Pancreas (tissue), 10 donors: ENCODE measurements at regions not wholly inside any gene's neighbourhood (a gene's known extent, or its start where the extent isn't known, plus 50 kb on each side); places are given as distances from the start of the nearest gene placed in this dataset.
"Not testable (repeated sequence)": the region's sequence is repeated elsewhere in the genome, so short reads cannot be mapped to it uniquely, and the experiment has no call there.

Source experiments
- ATAC-seq, 4 donors: fragments of 200-7000 bp; cut with Tn5 transposase; one replicate each; pipeline versions ENCODE4 v1.8.0 to v1.9.1; 2020; ENCODE audit warnings: mild to moderate bottlenecking in 4 of 4, moderate library complexity in 4 of 4
- DNase-seq, 6 donors: peaks; one replicate each; pipeline ENCODE4 v3.0.0-alpha.2; 2020
- FAIRE-seq: peaks from 2 replicates; lab custom pipeline; 2012; peaks lifted over from hg19 to GRCh38; lab: Jason Lieb, UNC
- H3K27ac ChIP-seq, 4 donors: fragments of 200-600 bp; sonication (generic); 1 replicate in 3 of 4; 2 replicates in 1 of 4; pipeline versions ENCODE4 v1.5.0 to v1.8.0; 2020
- H3K27me3 ChIP-seq, 4 donors: fragments of 200-600 bp; one replicate each; pipeline ENCODE4 v1.8.0; 2021
- H3K36me3 ChIP-seq, 3 donors: fragments of 200-600 bp; sonication (generic) in 1 of 3; one replicate each; pipeline versions ENCODE4 v1.5.0 to v1.8.0; 2020 to 2021
- H3K4me1 ChIP-seq, 3 donors: fragments of 200-600 bp; one replicate each; pipeline ENCODE4 v1.8.0; 2021
- H3K4me3 ChIP-seq, 4 donors: fragments of 200-600 bp; sonication (generic) in 2 of 4; one replicate each; pipeline versions ENCODE4 v1.5.0 to v1.8.0; 2020 to 2021
- H3K9me3 ChIP-seq, 4 donors: fragments of 200-600 bp; one replicate each; pipeline ENCODE4 v1.8.0; 2021
- WGBS, 2 donors: extraction: QIAGEN DNeasy Blood & Tissue Kit; methylation state at CpG; one replicate each; pipeline ENCODE4 v1.1.7; 2013; 5-methylcytosine and 5-hydroxymethylcytosine counted together
- intact Hi-C, 3 donors: fragments of 100-400 bp; cut with DNase I; formaldehyde crosslinking; loops; one replicate each; pipeline versions ENCODE4 v1.11.1 to v1.14.2; 2022
- TF ChIP-seq, protein P1 (sequence below), 4 donors: fragments of 200-600 bp; sonication (generic) in 3 of 4; IDR thresholded peaks; one replicate each; pipeline versions ENCODE4 v1.5.0 to v1.8.0; 2021; ENCODE audit warnings: antibody characterized with exemption in 4 of 4
- donor health status: healthy with polysubstance abuse.
- donor health status: DM: no; HTN: no; CAD: no; lungs with moderate emphysema.
- donor health status: DM: no; HTN: no; CAD: no.
- donor health status: control.
- donor health status: control.
- donor health status: Bipolar disorder and iron deficiency.
- donor health status: DM: yes; HTN: yes; CAD: no.
- donor health status: DM: no; HTN: no; CAD: no.
- donor health status: DM: no; HTN: no; CAD: no.
- donor health status: DM: yes; HTN: yes; CAD: no.

DNA sequence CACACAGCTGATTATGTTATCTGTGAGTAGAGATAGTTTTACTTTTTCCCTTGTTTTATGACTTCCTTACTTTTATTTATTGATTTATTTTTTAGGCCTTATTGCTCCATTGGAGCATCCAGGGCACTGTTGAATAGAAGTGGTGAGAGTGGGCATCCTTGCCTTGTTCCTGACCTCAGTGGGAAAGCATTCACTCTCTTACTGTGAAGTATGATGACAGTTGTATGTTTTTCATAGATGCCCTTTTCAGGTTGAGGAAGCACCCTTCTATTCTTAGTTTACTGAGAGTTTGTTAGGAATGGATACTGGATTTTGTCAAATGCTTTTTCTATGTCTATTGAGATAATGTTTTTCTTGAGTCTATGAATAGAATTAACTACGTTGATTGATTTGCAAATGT is 88.6 kb downstream of the XRCC2 start:
- Histone ChIP-seq H3K36me3 (no peaks in the 10 kb centered on the region), H3K27me3 (no peaks in the 10 kb centered on the region), H3K4me1 (no peaks in the 10 kb centered on the region), H3K27ac (peak overlapping the region in 1 of 4 donors; percentile 48), H3K4me3 (no peak overlapping the region), H3K9me3 (no peaks in the 10 kb centered on the region)
- no peak for ATAC-seq
- intact Hi-C loops: no loop called here
- 86 to 87% methylated on average over 1 of the region's 1 CpG for WGBS, 2 donors
- DNase-seq: no peak
- FAIRE-seq: no peak
- TF ChIP-seq, protein P1, sequence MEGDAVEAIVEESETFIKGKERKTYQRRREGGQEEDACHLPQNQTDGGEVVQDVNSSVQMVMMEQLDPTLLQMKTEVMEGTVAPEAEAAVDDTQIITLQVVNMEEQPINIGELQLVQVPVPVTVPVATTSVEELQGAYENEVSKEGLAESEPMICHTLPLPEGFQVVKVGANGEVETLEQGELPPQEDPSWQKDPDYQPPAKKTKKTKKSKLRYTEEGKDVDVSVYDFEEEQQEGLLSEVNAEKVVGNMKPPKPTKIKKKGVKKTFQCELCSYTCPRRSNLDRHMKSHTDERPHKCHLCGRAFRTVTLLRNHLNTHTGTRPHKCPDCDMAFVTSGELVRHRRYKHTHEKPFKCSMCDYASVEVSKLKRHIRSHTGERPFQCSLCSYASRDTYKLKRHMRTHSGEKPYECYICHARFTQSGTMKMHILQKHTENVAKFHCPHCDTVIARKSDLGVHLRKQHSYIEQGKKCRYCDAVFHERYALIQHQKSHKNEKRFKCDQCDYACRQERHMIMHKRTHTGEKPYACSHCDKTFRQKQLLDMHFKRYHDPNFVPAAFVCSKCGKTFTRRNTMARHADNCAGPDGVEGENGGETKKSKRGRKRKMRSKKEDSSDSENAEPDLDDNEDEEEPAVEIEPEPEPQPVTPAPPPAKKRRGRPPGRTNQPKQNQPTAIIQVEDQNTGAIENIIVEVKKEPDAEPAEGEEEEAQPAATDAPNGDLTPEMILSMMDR (IDR thresholded peaks at IDR 0.05): no peak

- peak in 1 of 6 donors; percentile 2 for DNase-seq
- intact Hi-C loops: no loop called here
- Histone ChIP-seq H3K4me3 (no peak overlapping the region), H3K27me3 (no peaks in the 10 kb centered on the region), H3K9me3 (no peaks in the 10 kb centered on the region), H3K36me3 (no peaks in the 10 kb centered on the region), H3K27ac (no peak overlapping the region), H3K4me1 (no peaks in the 10 kb centered on the region)
- TF ChIP-seq, protein P1 (IDR thresholded peaks at IDR 0.05): no peak
- 82 to 93% methylated on average over 3 of the region's 3 CpGs for WGBS, 2 donors
- ATAC-seq: no peak
- no peak for FAIRE-seq
Measured at GRCh38 chr7:152583006-152583405, 92.9 kb downstream of the XRCC2 start.

GRCh38 chr7:152579070-152579469 is 96.9 kb downstream of the XRCC2 start:
- WGBS, 2 donors: 49 to 52% methylated on average over 10 of the region's 10 CpGs
- intact Hi-C loops: no loop called here
- no peak overlapping the region for H3K4me3 ChIP-seq
- H3K27ac ChIP-seq: no peak overlapping the region
- TF ChIP-seq, protein P1 (IDR thresholded peaks at IDR 0.05): no peak
- DNase-seq (peak in 3 of 6 donors; percentile 13 to 40 (median 24)), ATAC-seq (no peak), FAIRE-seq (no peak)
- no peaks in the 10 kb centered on the region for H3K4me1 ChIP-seq
- no peaks in the 10 kb centered on the region for H3K27me3 ChIP-seq
- H3K36me3 ChIP-seq: no peaks in the 10 kb centered on the region
- no peaks in the 10 kb centered on the region for H3K9me3 ChIP-seq

GRCh38 chr7:152577339-152577738 is 98.6 kb downstream of the XRCC2 start:
- H3K4me3 ChIP-seq: no peak overlapping the region
- intact Hi-C loops: no loop called here
- H3K4me1 ChIP-seq: no peaks in the 10 kb centered on the region
- FAIRE-seq (no peak), DNase-seq (no peak), ATAC-seq (no peak)
- H3K27ac ChIP-seq: no peak overlapping the region
- H3K27me3 ChIP-seq: no peaks in the 10 kb centered on the region
- TF ChIP-seq, protein P1 (IDR thresholded peaks at IDR 0.05): no peak
- 41 to 83% methylated on average over 1 of the region's 1 CpG for WGBS, 2 donors
- H3K36me3 ChIP-seq: no peaks in the 10 kb centered on the region
- no peaks in the 10 kb centered on the region for H3K9me3 ChIP-seq

DNA sequence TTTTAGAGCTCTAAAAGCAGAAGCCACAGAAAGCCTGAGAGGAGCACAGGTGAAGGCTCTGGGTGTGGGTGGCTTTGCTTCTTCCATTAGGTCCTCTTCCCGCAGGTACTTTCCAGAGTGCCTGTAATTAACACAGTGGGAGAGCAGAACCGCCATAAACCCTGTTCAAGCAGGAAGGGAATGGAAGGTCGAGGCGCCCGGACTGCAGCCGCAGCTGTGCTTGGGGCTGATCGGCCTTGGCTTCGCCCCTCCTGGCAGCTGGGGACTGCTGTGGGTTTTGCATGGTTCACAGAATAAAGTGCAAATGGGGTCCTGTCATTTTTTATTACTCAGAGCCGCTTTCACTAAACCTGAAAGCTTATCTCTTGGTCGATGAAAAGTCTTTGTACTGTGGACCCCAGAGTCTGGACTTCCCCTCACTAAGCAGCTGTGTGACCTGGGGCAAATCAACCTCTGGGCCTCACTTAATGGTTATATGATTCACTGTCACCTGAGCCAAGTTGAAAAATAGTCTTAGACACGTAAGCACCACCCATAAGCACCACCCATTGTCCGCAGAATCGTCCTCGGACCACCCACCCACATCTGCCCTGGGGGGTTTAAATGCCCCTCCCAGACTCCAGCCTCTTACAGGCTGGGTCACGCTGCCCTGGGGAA is 100.9 kb downstream of the XRCC2 start:
- DNase-seq (no peak), ATAC-seq (peak in 1 of 4 donors; percentile 66), FAIRE-seq (no peak)
- TF ChIP-seq, protein P1 (IDR thresholded peaks at IDR 0.05): no peak
- Histone ChIP-seq H3K9me3 (no peaks in the 10 kb centered on the region), H3K36me3 (no peaks in the 10 kb centered on the region), H3K4me1 (no peaks in the 10 kb centered on the region), H3K4me3 (no peak overlapping the region), H3K27me3 (no peaks in the 10 kb centered on the region), H3K27ac (peak overlapping the region in 1 of 4 donors; percentile 33)
- 46 to 48% methylated on average over 15 of the region's 15 CpGs for WGBS, 2 donors
- intact Hi-C loops: no loop called here

DNA sequence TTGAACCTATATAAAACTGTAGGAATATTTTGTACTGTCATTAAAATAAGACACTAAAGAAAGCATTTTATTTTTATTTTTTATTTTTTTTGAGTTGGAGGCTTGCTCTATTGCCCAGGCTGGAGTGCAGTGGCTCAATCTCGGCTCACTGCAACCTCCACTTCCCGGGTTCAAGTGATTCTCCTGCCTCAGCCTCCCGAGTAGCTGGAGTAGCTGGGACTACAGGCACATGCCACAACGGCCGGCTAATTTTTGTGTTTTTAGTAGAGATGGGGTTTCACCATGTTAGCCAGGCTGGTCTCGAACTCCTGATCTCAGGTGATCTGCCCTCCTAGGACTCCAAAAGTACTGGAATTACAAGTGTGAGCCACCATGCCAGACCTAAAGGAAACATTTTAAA is 102.8 kb downstream of the XRCC2 start:
- H3K4me3 ChIP-seq, H3K9me3 ChIP-seq, DNase-seq, ATAC-seq, H3K4me1 ChIP-seq, H3K27me3 ChIP-seq, FAIRE-seq, H3K36me3 ChIP-seq, H3K27ac ChIP-seq, intact Hi-C loops: not testable (repeated sequence)
- 61 to 79% methylated on average over 6 of the region's 6 CpGs for WGBS, 2 donors
